RWPE1 (cell line): ENCODE measurements at regions not wholly inside any gene's neighbourhood (a gene's known extent, or its start where the extent isn't known, plus 50 kb on each side); places are given as distances from the start of the nearest gene placed in this dataset.
"Not testable (repeated sequence)": the region's sequence is repeated elsewhere in the genome, so short reads cannot be mapped to it uniquely, and the experiment has no call there.

Source experiments
- CTCF ChIA-PET: fragments of 350-600 bp; sonication (Branson Sonifier 250); formaldehyde crosslinking; extraction: SDS; loops from one replicate; lab custom pipeline; 2021; lab: Yijun Ruan, JAX
- POLR2A ChIA-PET: fragments of 400-600 bp; formaldehyde crosslinking; extraction: SDS; loops from one replicate; lab custom pipeline; 2020; ENCODE audit warnings: antibody characterized with exemption; ENCODE audit not compliant: low non-redundant PET; lab: Yijun Ruan, JAX
- DNase-seq: peaks from one replicate; pipeline ENCODE4 v3.0.0; 2012; ENCODE audit warnings: low spot score
- H3K27ac ChIP-seq: fragments of 450-650 bp; 2 replicates; pipeline ENCODE4 v1.5.1; 2017
- CTCF ChIP-seq: fragments of 450-650 bp; conservative IDR thresholded peaks from 2 replicates; pipeline ENCODE4 v1.5.1; 2017; ENCODE audit warnings: low read depth, mild to moderate bottlenecking

DNA sequence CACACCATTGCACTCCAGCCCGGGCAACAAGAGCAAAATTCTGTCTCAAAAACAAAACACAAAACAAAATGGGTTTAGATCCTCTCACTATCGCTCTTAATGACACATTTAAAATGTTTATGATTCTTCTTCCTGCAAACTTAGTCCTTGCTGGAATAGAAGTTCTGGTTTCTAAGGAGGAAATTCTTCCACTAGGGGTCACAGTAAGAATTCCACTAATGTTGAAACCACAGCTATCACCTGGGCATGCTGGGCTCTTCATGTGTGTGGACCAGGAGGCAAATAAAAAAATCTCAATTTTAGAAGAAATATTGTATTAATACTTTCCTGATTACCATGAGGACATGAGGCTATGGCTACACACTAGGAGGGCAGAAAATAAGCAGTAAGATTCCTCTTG lies 915.8 kb downstream of the TYW1 start:
- ChIA-PET CTCF (no interaction called here), POLR2A (no interaction called here)
- no peak overlapping the region for H3K27ac ChIP-seq
- DNase-seq = no peak
- TF ChIP-seq CTCF = no peak

DNA sequence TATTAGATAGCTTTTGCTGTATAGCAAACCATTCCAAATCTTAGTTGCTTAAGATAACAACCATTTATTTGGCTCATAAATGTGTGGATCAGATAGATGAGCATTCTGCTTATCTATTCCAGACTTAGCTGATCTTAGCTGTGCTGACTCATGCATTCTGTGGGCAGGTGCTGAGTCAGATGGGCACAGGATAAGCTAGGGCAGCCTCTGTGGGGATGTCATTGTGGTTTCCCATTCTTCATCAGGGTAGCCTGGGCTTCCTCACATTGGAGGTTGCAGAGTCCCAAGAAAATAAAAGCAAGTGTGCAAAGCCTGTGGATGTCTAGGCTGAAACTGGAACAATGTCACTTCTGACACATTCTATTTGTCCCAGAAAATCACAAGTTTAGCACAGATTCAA lies 917.0 kb downstream of the TYW1 start:
- H3K27ac ChIP-seq = no peak overlapping the region
- CTCF ChIA-PET = interaction anchor here (0.6 kb wide), 2 partner anchors 469 to 651 kb away, joined by 3 to 4 read pairs; no protein-coding TSS in a partner anchor
- POLR2A ChIA-PET = no interaction called here
- no peak for TF ChIP-seq CTCF
- DNase-seq = no peak

- POLR2A ChIA-PET, H3K27ac ChIP-seq: not testable (repeated sequence)
Observed at GRCh38 chr7:67916111-67916510, 919.5 kb downstream of the TYW1 start.

GRCh38 chr7:67916571-67917436 lies 920.2 kb downstream of the TYW1 start:
- POLR2A ChIA-PET = no interaction called here
- CTCF ChIA-PET = no interaction called here
- no peak overlapping the region for H3K27ac ChIP-seq
- TF ChIP-seq CTCF = no peak
- no peak for DNase-seq

More at GRCh38 chr7:67916111-67916510, 919.5 kb downstream of the TYW1 start:
- CTCF ChIA-PET, DNase-seq: not testable (repeated sequence)

DNA sequence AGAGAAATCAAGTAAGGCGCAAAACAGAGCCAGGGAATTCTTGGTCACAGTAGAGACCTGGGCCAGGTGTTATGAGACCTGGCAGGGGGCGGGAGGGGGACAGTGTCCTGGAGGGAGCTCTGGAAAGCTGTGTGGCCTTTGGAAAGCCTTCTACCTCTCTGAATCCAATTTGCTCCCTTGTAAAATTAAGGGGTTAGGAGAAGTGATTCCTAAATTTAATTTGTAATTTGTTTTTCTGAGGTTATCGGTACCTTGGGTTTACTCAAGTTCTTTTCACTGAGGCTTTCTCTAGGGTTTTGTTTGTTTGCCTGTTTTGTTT lies 920.8 kb downstream of the TYW1 start:
- CTCF ChIA-PET = no interaction called here
- DNase-seq = no peak
- no peak overlapping the region for H3K27ac ChIP-seq
- TF ChIP-seq CTCF = no peak
- POLR2A ChIA-PET = no interaction called here

- CTCF ChIA-PET = no interaction called here
Observed at GRCh38 chr7:67918158-67918557, 921.5 kb downstream of the TYW1 start.

More at GRCh38 chr7:67918158-67918557, 921.5 kb downstream of the TYW1 start:
- POLR2A ChIA-PET = no interaction called here
- no peak for DNase-seq
- H3K27ac ChIP-seq = no peak overlapping the region
- TF ChIP-seq CTCF = no peak
